Vagina (tissue), 2 donors: ENCODE measurements at regions not wholly inside any gene's neighbourhood (a gene's known extent, or its start where the extent isn't known, plus 50 kb on each side); places are given as distances from the start of the nearest gene placed in this dataset.

ENCODE experiments used
- CTCF ChIP-seq, 3 experiments: fragments of 450-650 bp in 2 of 3; fragments of 200-600 bp in 1 of 3; sonication (generic) in 1 of 3; IDR thresholded peaks; one replicate each; pipeline ENCODE4 v1.5.1; 2017 to 2019; ENCODE audit warnings: antibody characterized with exemption in 3 of 3, mild to moderate bottlenecking in 2 of 3, moderate library complexity in 2 of 3
- POLR2A ChIP-seq, 2 donors: fragments of 450-650 bp; IDR thresholded peaks; one replicate each; pipeline ENCODE4 v1.6.1; 2017; ENCODE audit warnings: antibody characterized with exemption in 2 of 2, mild to moderate bottlenecking in 2 of 2, moderate library complexity in 2 of 2
- POLR2AphosphoS5 ChIP-seq, 2 donors: sonication (generic); formaldehyde crosslinking; IDR thresholded peaks; one replicate each; pipeline ENCODE4 v1.9.0; 2017; ENCODE audit warnings: antibody characterized with exemption in 2 of 2, mild to moderate bottlenecking in 2 of 2, low read depth in 1 of 2; ENCODE audit not compliant: insufficient read depth in 1 of 2

GRCh38 chr7:86956567-86956966, 102.9 kb downstream of the ELAPOR2 start:
- TF ChIP-seq CTCF (IDR thresholded peaks at IDR 0.05) (no peak), POLR2A (IDR thresholded peaks at IDR 0.05) (no peak), POLR2AphosphoS5 (IDR thresholded peaks at IDR 0.05; ENCODE audit: insufficient read depth in 1 of 2, low read depth in 1 of 2) (no peak)
